ENCODE measurements at regions not wholly inside any gene's neighbourhood (a gene's known extent, or its start where the extent isn't known, plus 50 kb on each side); places are given as distances from the start of the nearest gene placed in this dataset.

GRCh38 chr3:70568626-70569025, 256.2 kb upstream of the MDFIC2 start:
- Histone ChIP-seq H3K4me1 (no peaks in the 10 kb centered on the region), H3K4me3 (no peak overlapping the region), H3K27ac (no peak overlapping the region), H3K9me3 (peaks cover 0 to 3% of the 10 kb centered on the region in 2 donors), H3K27me3 (no peaks in the 10 kb centered on the region), H3K36me3 (no peaks in the 10 kb centered on the region)
- intact Hi-C loops (cut with DNase I; ENCODE audit: low total_unique reads), result no loop called here
- TF ChIP-seq POLR2A (IDR thresholded peaks at IDR 0.05) (no peak), POLR2AphosphoS5 (IDR thresholded peaks at IDR 0.05) (no peak), CTCF (IDR thresholded peaks at IDR 0.05) (no peak)
- DNase-seq (ENCODE audit: low spot score in 2 of 2), result no peak

GRCh38 chr3:70565861-70566260, 253.4 kb upstream of the MDFIC2 start:
- H3K36me3 ChIP-seq, result no peaks in the 10 kb centered on the region
- no peaks in the 10 kb centered on the region for H3K4me1 ChIP-seq
- intact Hi-C loops (cut with DNase I; ENCODE audit: low total_unique reads), result no loop called here
- TF ChIP-seq POLR2A (IDR thresholded peaks at IDR 0.05), result no peak
- no peak for TF ChIP-seq CTCF (IDR thresholded peaks at IDR 0.05)
- no peak for TF ChIP-seq POLR2AphosphoS5 (IDR thresholded peaks at IDR 0.05)
- H3K27ac ChIP-seq, result no peak overlapping the region
- no peaks in the 10 kb centered on the region for H3K27me3 ChIP-seq
- no peak overlapping the region for H3K4me3 ChIP-seq
- peaks cover 0 to 3% of the 10 kb centered on the region in 2 donors for H3K9me3 ChIP-seq
- DNase-seq (ENCODE audit: low spot score in 2 of 2), result no peak

GRCh38 chr3:70564552-70564951, 252.1 kb upstream of the MDFIC2 start:
- Histone ChIP-seq H3K27ac (no peak overlapping the region), H3K27me3 (no peaks in the 10 kb centered on the region), H3K4me3 (no peak overlapping the region), H3K36me3 (no peaks in the 10 kb centered on the region), H3K4me1 (no peaks in the 10 kb centered on the region), H3K9me3 (peaks cover 0 to 3% of the 10 kb centered on the region in 2 donors)
- intact Hi-C loops (cut with DNase I; ENCODE audit: low total_unique reads), result no loop called here
- TF ChIP-seq POLR2A (IDR thresholded peaks at IDR 0.05) (no peak), CTCF (IDR thresholded peaks at IDR 0.05) (no peak), POLR2AphosphoS5 (IDR thresholded peaks at IDR 0.05) (no peak)
- no peak for DNase-seq (ENCODE audit: low spot score in 2 of 2)

GRCh38 chr3:70561796-70562195, 249.4 kb upstream of the MDFIC2 start:
- intact Hi-C loops (cut with DNase I; ENCODE audit: low total_unique reads), result no loop called here

GRCh38 chr3:70558956-70559355, 246.5 kb upstream of the MDFIC2 start:
- no peak overlapping the region for H3K27ac ChIP-seq
- H3K4me3 ChIP-seq, result no peak overlapping the region
- TF ChIP-seq POLR2A (IDR thresholded peaks at IDR 0.05) (no peak), POLR2AphosphoS5 (IDR thresholded peaks at IDR 0.05) (no peak), CTCF (IDR thresholded peaks at IDR 0.05) (no peak)
- no peaks in the 10 kb centered on the region for H3K9me3 ChIP-seq
- H3K27me3 ChIP-seq, result no peaks in the 10 kb centered on the region
- intact Hi-C loops (cut with DNase I; ENCODE audit: low total_unique reads), result no loop called here
- no peaks in the 10 kb centered on the region for H3K4me1 ChIP-seq
- no peak for DNase-seq (ENCODE audit: low spot score in 2 of 2)
- no peaks in the 10 kb centered on the region for H3K36me3 ChIP-seq

More at GRCh38 chr3:70561796-70562195, 249.4 kb upstream of the MDFIC2 start:
- no peak overlapping the region for H3K27ac ChIP-seq
- peaks cover 0 to 3% of the 10 kb centered on the region in 2 donors for H3K9me3 ChIP-seq
- H3K36me3 ChIP-seq, result no peaks in the 10 kb centered on the region
- DNase-seq (ENCODE audit: low spot score in 2 of 2), result no peak
- no peak for TF ChIP-seq POLR2AphosphoS5 (IDR thresholded peaks at IDR 0.05)
- TF ChIP-seq POLR2A (IDR thresholded peaks at IDR 0.05), result no peak
- TF ChIP-seq CTCF (IDR thresholded peaks at IDR 0.05), result no peak
- H3K4me3 ChIP-seq, result no peak overlapping the region
- no peaks in the 10 kb centered on the region for H3K27me3 ChIP-seq
- H3K4me1 ChIP-seq, result no peaks in the 10 kb centered on the region
